ENCODE measurements at regions not wholly inside any gene's neighbourhood (a gene's known extent, or its start where the extent isn't known, plus 50 kb on each side); places are given as distances from the start of the nearest gene placed in this dataset.

DNA sequence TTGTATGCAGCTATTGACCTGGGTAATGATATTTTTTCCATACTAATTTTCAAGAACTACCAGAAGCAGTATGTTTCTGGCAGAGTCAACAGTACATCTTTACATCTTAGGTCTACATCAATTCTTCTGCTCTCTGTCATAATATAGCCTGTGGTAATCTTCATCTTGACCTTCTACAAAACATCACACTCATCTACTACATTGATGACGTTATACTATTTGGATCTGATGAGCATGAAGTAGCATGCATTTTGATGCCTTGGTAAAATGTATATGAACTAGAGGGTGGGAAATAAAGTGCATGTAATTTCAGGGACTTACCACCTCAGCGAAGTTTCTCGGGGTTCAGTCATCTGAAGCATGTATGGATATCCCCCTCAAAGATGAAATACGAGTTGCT, 629.7 kb upstream of the SGCD start:
- in situ Hi-C loops (cut with MboI; ENCODE audit: low sequenced_read_pairs): no loop called here

More for the DNA sequence above, 629.7 kb upstream of the SGCD start:
- ATAC-seq (ENCODE audit: low read depth): no peak
- no peaks in the 10 kb centered on the region for H3K79me1 ChIP-seq (ENCODE audit: low read depth in 1 of 2, low read length in 2 of 2)
- H4K5ac ChIP-seq (ENCODE audit: low read depth, low read length): no peak overlapping the region
- no peak overlapping the region for H2AK5ac ChIP-seq (ENCODE audit: low read depth, low read length)
- H2BK120ac ChIP-seq (ENCODE audit: low read depth, low read length): no peak overlapping the region
- no peak overlapping the region for H2BK15ac ChIP-seq (ENCODE audit: low read depth, low read length)
- CTCF ChIA-PET: no interaction called here
- H3K4ac ChIP-seq (ENCODE audit: low read depth, low read length): no peak overlapping the region
- BruUV-seq (replicated peaks): no TSS peak
- H3K4me2 ChIP-seq (ENCODE audit: low read depth, low read length): no peak overlapping the region
- H3K4me3 ChIP-seq (ENCODE audit: insufficient read depth, low read depth, low read length): no peak overlapping the region
- no peak overlapping the region for H3K9ac ChIP-seq (ENCODE audit: low read depth, low read length)
- no peak overlapping the region for H2AFZ ChIP-seq (replicated peaks; ENCODE audit: low read length, poor library complexity)
- H3K14ac ChIP-seq (replicated peaks; ENCODE audit: low read depth, low read length): no peak overlapping the region
- TF ChIP-seq RFX5 (IDR thresholded peaks at IDR 0.05; ENCODE audit: low read depth, low read length) (no peak), RAD21 (IDR thresholded peaks at IDR 0.05; ENCODE audit: low read length) (no peak), NFE2L2 (IDR thresholded peaks at IDR 0.05; ENCODE audit: low read depth, low read length) (no peak), CEBPB (IDR thresholded peaks at IDR 0.05; ENCODE audit: low read depth, low read length) (no peak), BHLHE40 (IDR thresholded peaks at IDR 0.05; ENCODE audit: low read depth, low read length) (no peak), RCOR1 (IDR thresholded peaks at IDR 0.05; ENCODE audit: insufficient replicate concordance, low read length) (no peak), CHD1 (IDR thresholded peaks at IDR 0.05; ENCODE audit: low read depth, low read length) (no peak)
- TF ChIP-seq, protein P1, sequence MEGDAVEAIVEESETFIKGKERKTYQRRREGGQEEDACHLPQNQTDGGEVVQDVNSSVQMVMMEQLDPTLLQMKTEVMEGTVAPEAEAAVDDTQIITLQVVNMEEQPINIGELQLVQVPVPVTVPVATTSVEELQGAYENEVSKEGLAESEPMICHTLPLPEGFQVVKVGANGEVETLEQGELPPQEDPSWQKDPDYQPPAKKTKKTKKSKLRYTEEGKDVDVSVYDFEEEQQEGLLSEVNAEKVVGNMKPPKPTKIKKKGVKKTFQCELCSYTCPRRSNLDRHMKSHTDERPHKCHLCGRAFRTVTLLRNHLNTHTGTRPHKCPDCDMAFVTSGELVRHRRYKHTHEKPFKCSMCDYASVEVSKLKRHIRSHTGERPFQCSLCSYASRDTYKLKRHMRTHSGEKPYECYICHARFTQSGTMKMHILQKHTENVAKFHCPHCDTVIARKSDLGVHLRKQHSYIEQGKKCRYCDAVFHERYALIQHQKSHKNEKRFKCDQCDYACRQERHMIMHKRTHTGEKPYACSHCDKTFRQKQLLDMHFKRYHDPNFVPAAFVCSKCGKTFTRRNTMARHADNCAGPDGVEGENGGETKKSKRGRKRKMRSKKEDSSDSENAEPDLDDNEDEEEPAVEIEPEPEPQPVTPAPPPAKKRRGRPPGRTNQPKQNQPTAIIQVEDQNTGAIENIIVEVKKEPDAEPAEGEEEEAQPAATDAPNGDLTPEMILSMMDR (conservative IDR thresholded peaks at IDR 0.05; ENCODE audit: low read depth, low read length): no peak
- POLR2A ChIA-PET (ENCODE audit: unreplicated experiment): no interaction called here
- dilution Hi-C loops (cut with HindIII; ENCODE audit: low sequenced_read_pairs, unreplicated experiment) (no loop called here), intact Hi-C loops (cut with micrococcal nuclease) (no loop called here)
- no peaks in the 10 kb centered on the region for H3K9me3 ChIP-seq (ENCODE audit: control insufficient read depth, insufficient read depth, low read length)
- no peak overlapping the region for H4K91ac ChIP-seq (ENCODE audit: insufficient read depth, low read depth, low read length)
- H3K36me3 ChIP-seq (ENCODE audit: control insufficient read depth, insufficient read depth, low read length): no peaks in the 10 kb centered on the region
- H2BK5ac ChIP-seq (ENCODE audit: low read depth, low read length, poor library complexity, severe bottlenecking): no peak overlapping the region
- no peak overlapping the region for H3K18ac ChIP-seq (ENCODE audit: low read depth, low read length)
- H4K8ac ChIP-seq (ENCODE audit: low read depth in 2 of 2, low read length in 2 of 2): no peak overlapping the region
- no peak overlapping the region for H3K27ac ChIP-seq (ENCODE audit: insufficient read depth, low read length)
- no peak overlapping the region for H2BK20ac ChIP-seq (ENCODE audit: low read depth, low read length)
- no peak overlapping the region for H2AK9ac ChIP-seq (replicated peaks; ENCODE audit: low read depth, low read length, poor library complexity)
- WGBS, 2 experiments (ENCODE audit: extremely low coverage in 2 of 2, insufficient read length in 1 of 2): no CpG with 5 or more reads among the region's 4 CpGs
- no peak overlapping the region for H3K56ac ChIP-seq (ENCODE audit: extremely low read depth, insufficient read depth, low read length)
- no peak for DNase-seq
- H3K23ac ChIP-seq (ENCODE audit: low read depth, low read length): no peak overlapping the region
- H4K20me1 ChIP-seq (ENCODE audit: insufficient read depth, low read length): no peaks in the 10 kb centered on the region
- no peaks in the 10 kb centered on the region for H3K27me3 ChIP-seq (ENCODE audit: control insufficient read depth, insufficient read depth, low read length)
- no peaks in the 10 kb centered on the region for H3K4me1 ChIP-seq (ENCODE audit: control insufficient read depth, insufficient read depth, low read length)
- H3K9me1 ChIP-seq (ENCODE audit: insufficient read depth, low read length): no peaks in the 10 kb centered on the region
